ENCODE measurements at regions not wholly inside any gene's neighbourhood (a gene's known extent, or its start where the extent isn't known, plus 50 kb on each side); places are given as distances from the start of the nearest gene placed in this dataset.

- TF ChIP-seq CTCF (IDR thresholded peaks at IDR 0.05; ENCODE audit: insufficient read depth, low read length, severe bottlenecking): no peak
- no peak for DNase-seq (ENCODE audit: low read depth)
- FAIRE-seq: no peak
- Histone ChIP-seq H3K36me3 (ENCODE audit: control insufficient read depth, insufficient read depth, low read length) (no peaks in the 10 kb centered on the region), H3K27me3 (ENCODE audit: control insufficient read depth, insufficient read depth, low read length) (no peaks in the 10 kb centered on the region), H3K4me3 (ENCODE audit: low read depth, low read length) (no peak overlapping the region)
Measured at GRCh38 chr6:167746975-167747374, 79.7 kb upstream of the AFDN start.

- no peak for TF ChIP-seq CTCF (IDR thresholded peaks at IDR 0.05; ENCODE audit: insufficient read depth, low read length, severe bottlenecking)
- H3K27me3 ChIP-seq (ENCODE audit: control insufficient read depth, insufficient read depth, low read length): no peaks in the 10 kb centered on the region
- FAIRE-seq: no peak
- no peaks in the 10 kb centered on the region for H3K36me3 ChIP-seq (ENCODE audit: control insufficient read depth, insufficient read depth, low read length)
- H3K4me3 ChIP-seq (ENCODE audit: low read depth, low read length): no peak overlapping the region
- DNase-seq (ENCODE audit: low read depth): no peak
Measured at GRCh38 chr6:167747645-167748044, 79.1 kb upstream of the AFDN start.

GRCh38 chr6:167748046-167748445 lies 78.7 kb upstream of the AFDN start:
- no peak for TF ChIP-seq CTCF (IDR thresholded peaks at IDR 0.05; ENCODE audit: insufficient read depth, low read length, severe bottlenecking)
- Histone ChIP-seq H3K27me3 (ENCODE audit: control insufficient read depth, insufficient read depth, low read length) (no peaks in the 10 kb centered on the region), H3K36me3 (ENCODE audit: control insufficient read depth, insufficient read depth, low read length) (no peaks in the 10 kb centered on the region), H3K4me3 (ENCODE audit: low read depth, low read length) (no peak overlapping the region)
- DNase-seq (ENCODE audit: low read depth) (no peak), FAIRE-seq (no peak)

GRCh38 chr6:167748458-167749379 lies 78.0 kb upstream of the AFDN start:
- no peak for FAIRE-seq
- no peak for DNase-seq (ENCODE audit: low read depth)
- H3K27me3 ChIP-seq (ENCODE audit: control insufficient read depth, insufficient read depth, low read length): no peaks in the 10 kb centered on the region
- H3K4me3 ChIP-seq (ENCODE audit: low read depth, low read length): no peak overlapping the region
- TF ChIP-seq CTCF (IDR thresholded peaks at IDR 0.05; ENCODE audit: insufficient read depth, low read length, severe bottlenecking): no peak
- no peaks in the 10 kb centered on the region for H3K36me3 ChIP-seq (ENCODE audit: control insufficient read depth, insufficient read depth, low read length)

- DNase-seq (ENCODE audit: low read depth) (peak; percentile 65), FAIRE-seq (peak; percentile 66)
- H3K4me3 ChIP-seq (ENCODE audit: low read depth, low read length): no peak overlapping the region
- no peaks in the 10 kb centered on the region for H3K36me3 ChIP-seq (ENCODE audit: control insufficient read depth, insufficient read depth, low read length)
- TF ChIP-seq CTCF (IDR thresholded peaks at IDR 0.05; ENCODE audit: insufficient read depth, low read length, severe bottlenecking): no peak
- no peaks in the 10 kb centered on the region for H3K27me3 ChIP-seq (ENCODE audit: control insufficient read depth, insufficient read depth, low read length)
Measured at GRCh38 chr6:167750956-167751358, 75.8 kb upstream of the AFDN start.
